A549 (cell line): ENCODE measurements at regions not wholly inside any gene's neighbourhood (a gene's known extent, or its start where the extent isn't known, plus 50 kb on each side); places are given as distances from the start of the nearest gene placed in this dataset.

Experiments
- ATAC-seq, 2 experiments: fragments of 200-7000 bp in 1 of 2; fragments of >200 bp in 1 of 2; cut with Nextera tagmentation in 1 of 2; cut with Tn5 transposase in 1 of 2; 3 replicates each; pipeline versions ENCODE4 v1.8.0 to v1.9.1; 2018 to 2020; ENCODE audit warnings: mild to moderate bottlenecking in 1 of 2, moderate library complexity in 1 of 2
- CTCF ChIA-PET: fragments of 300-600 bp; sonication (Branson Sonifier 250); formaldehyde crosslinking; extraction: SDS; loops from one replicate; lab custom pipeline; 2021; ENCODE audit warnings: antibody characterized with exemption, inconsistent platforms; lab: Yijun Ruan, JAX
- POLR2A ChIA-PET: fragments of 350-600 bp; formaldehyde crosslinking; extraction: SDS; loops from one replicate; lab custom pipeline; 2021; ENCODE audit warnings: antibody characterized with exemption, inconsistent platforms; lab: Yijun Ruan, JAX
- DNase-seq, 2 experiments: peaks; one replicate each; pipeline versions ENCODE4 v3.0.0 to v3.0.0-alpha.2; 2011 to 2016; ENCODE audit warnings: low read depth in 1 of 2, low spot score in 1 of 2
- FAIRE-seq: peaks from 2 replicates; lab custom pipeline; 2011; peaks lifted over from hg19 to GRCh38; lab: Jason Lieb, UNC
- H3K27ac ChIP-seq, 2 experiments: fragments of >200 bp; sonication (Bioruptor Twin); formaldehyde crosslinking; 3 replicates each; pipeline ENCODE4 v1.5.1; 2016 to 2017
- H3K4me1 ChIP-seq: fragments of >200 bp; sonication (Bioruptor Twin); formaldehyde crosslinking; 3 replicates; pipeline ENCODE4 v1.6.1; 2016
- H3K4me2 ChIP-seq: fragments of >200 bp; sonication (Bioruptor Twin); formaldehyde crosslinking; 3 replicates; pipeline ENCODE4 v1.6.1; 2016
- H3K4me3 ChIP-seq: fragments of >200 bp; sonication (Bioruptor Twin); formaldehyde crosslinking; 3 replicates; pipeline ENCODE4 v1.5.1; 2016
- H3K9me3 ChIP-seq: fragments of >200 bp; sonication (Bioruptor Twin); formaldehyde crosslinking; 3 replicates; pipeline ENCODE4 v1.6.1; 2016
- BHLHE40 ChIP-seq: IDR thresholded peaks from 2 replicates; pipeline ENCODE4 v1.6.1; 2012; ENCODE audit warnings: low read depth, low read length, inconsistent platforms
- CEBPB ChIP-seq, 2 experiments: fragments of >200 bp in 1 of 2; sonication (Bioruptor Twin) in 1 of 2; formaldehyde crosslinking in 1 of 2; IDR thresholded peaks; 2 replicates each; pipeline ENCODE4 v1.6.1; 2012 to 2016
- CHD2 ChIP-seq: fragments of 150-350 bp; IDR thresholded peaks from 2 replicates; pipeline ENCODE4 v1.6.1; 2014; ENCODE audit warnings: low read length; ENCODE audit not compliant: partially characterized antibody
- CTCF ChIP-seq: fragments of >200 bp; sonication (Bioruptor Twin); formaldehyde crosslinking; IDR thresholded peaks from 3 replicates; pipeline ENCODE4 v1.5.1; 2016
- E2F6 ChIP-seq: IDR thresholded peaks from 2 replicates; pipeline ENCODE4 v1.6.1; 2012; ENCODE audit warnings: low read depth, borderline replicate concordance
- EP300 ChIP-seq, 2 experiments: fragments of >200 bp; sonication (Bioruptor Twin); formaldehyde crosslinking; IDR thresholded peaks; 2 replicates in 1 of 2; 3 replicates in 1 of 2; pipeline ENCODE4 v1.6.1; 2016 to 2017
- ESRRA ChIP-seq: fragments of 150-350 bp; IDR thresholded peaks from 2 replicates; pipeline ENCODE4 v1.6.1; 2014; ENCODE audit warnings: mild to moderate bottlenecking, low read length, borderline replicate concordance
- FOSL2 ChIP-seq, 2 experiments: fragments of 450-650 bp in 1 of 2; fragments of >200 bp in 1 of 2; sonication (Bioruptor Twin) in 1 of 2; formaldehyde crosslinking; IDR thresholded peaks; 2 replicates each; pipeline versions ENCODE4 v1.5.0 to v1.6.1; 2016 to 2020; ENCODE audit warnings: mild to moderate bottlenecking in 1 of 2, moderate library complexity in 1 of 2
- GATA3 ChIP-seq: IDR thresholded peaks from 2 replicates; pipeline ENCODE4 v1.6.1; 2012; ENCODE audit warnings: borderline replicate concordance
- HDAC2 ChIP-seq: fragments of 200-600 bp; sonication (generic); IDR thresholded peaks from 2 replicates; pipeline ENCODE4 v1.6.1; 2016
- HES2 ChIP-seq: fragments of >200 bp; sonication (Bioruptor Twin); formaldehyde crosslinking; IDR thresholded peaks from 2 replicates; pipeline ENCODE4 v1.6.1; 2016
- HEYL ChIP-seq: fragments of 250-450 bp; sonication (Bioruptor Pico); IDR thresholded peaks from 2 replicates; pipeline ENCODE4 v1.8.0; 2021; ENCODE audit warnings: mild to moderate bottlenecking, moderate library complexity
- HOXA7 ChIP-seq: fragments of 250-450 bp; sonication (Bioruptor Pico); IDR thresholded peaks from 2 replicates; pipeline ENCODE4 v1.5.0; 2020; ENCODE audit warnings: mild to moderate bottlenecking, moderate library complexity
- HOXB5 ChIP-seq: fragments of 250-450 bp; sonication (Bioruptor Pico); IDR thresholded peaks from 2 replicates; pipeline ENCODE4 v1.5.0; 2020; ENCODE audit warnings: mild to moderate bottlenecking, moderate library complexity
- JUN ChIP-seq, 2 experiments: fragments of >200 bp; sonication (Bioruptor Twin); formaldehyde crosslinking; IDR thresholded peaks; 2 replicates in 1 of 2; 3 replicates in 1 of 2; pipeline ENCODE4 v1.6.1; 2016 to 2017
- JUNB ChIP-seq: fragments of >200 bp; sonication (Bioruptor Twin); formaldehyde crosslinking; IDR thresholded peaks from 2 replicates; pipeline ENCODE4 v1.6.1; 2016
- KDM5A ChIP-seq: fragments of 200-600 bp; sonication (generic); IDR thresholded peaks from 2 replicates; pipeline ENCODE4 v1.6.1; 2016; ENCODE audit warnings: antibody characterized with exemption, mild to moderate bottlenecking
- MAZ ChIP-seq: fragments of 150-350 bp; IDR thresholded peaks from 2 replicates; pipeline ENCODE4 v1.6.1; 2014; ENCODE audit warnings: antibody characterized with exemption, low read depth, low read length, borderline replicate concordance
- NPAS2 ChIP-seq: fragments of 250-450 bp; sonication (Bioruptor Pico); IDR thresholded peaks from 2 replicates; pipeline ENCODE4 v1.8.0; 2022; ENCODE audit warnings: mild to moderate bottlenecking, moderate library complexity, borderline replicate concordance
- PBX3 ChIP-seq: IDR thresholded peaks from 2 replicates; pipeline ENCODE4 v1.6.1; 2012
- PHF8 ChIP-seq: fragments of 200-600 bp; sonication (generic); IDR thresholded peaks from 2 replicates; pipeline ENCODE4 v1.6.1; 2016; ENCODE audit warnings: low read depth, mild to moderate bottlenecking, antibody characterized with exemption, moderate library complexity, borderline replicate concordance
- RAD21 ChIP-seq, 2 experiments: fragments of >200 bp in 1 of 2; sonication (Bioruptor Twin) in 1 of 2; formaldehyde crosslinking in 1 of 2; IDR thresholded peaks in 1 of 2; conservative IDR thresholded peaks in 1 of 2; 2 replicates in 1 of 2; 3 replicates in 1 of 2; pipeline ENCODE4 v1.6.1; 2012 to 2018; ENCODE audit warnings: inconsistent platforms in 1 of 2
- RNF2 ChIP-seq: fragments of 200-600 bp; sonication (generic); IDR thresholded peaks from 2 replicates; pipeline ENCODE4 v1.6.1; 2016; ENCODE audit warnings: low read depth, mild to moderate bottlenecking, antibody characterized with exemption, moderate library complexity, borderline replicate concordance
- TP53 ChIP-seq: fragments of 250-450 bp; sonication (Bioruptor Pico); IDR thresholded peaks from 2 replicates; pipeline ENCODE4 v1.5.0; 2021; ENCODE audit warnings: mild to moderate bottlenecking, moderate library complexity
- USF2 ChIP-seq: fragments of 450-650 bp; IDR thresholded peaks from 2 replicates; pipeline ENCODE4 v1.6.1; 2014; ENCODE audit warnings: antibody characterized with exemption
- ZC3H11A ChIP-seq: fragments of 450-650 bp; IDR thresholded peaks from 2 replicates; pipeline ENCODE4 v1.6.1; 2014; ENCODE audit warnings: antibody characterized with exemption, mild to moderate bottlenecking
- ZFP36 ChIP-seq: fragments of 450-650 bp; IDR thresholded peaks from 2 replicates; pipeline ENCODE4 v1.6.1; 2014; ENCODE audit warnings: borderline replicate concordance; ENCODE audit not compliant: partially characterized antibody
- WGBS: methylation state at CpG from one replicate; pipeline ENCODE4 v1.1.6; 2017; ENCODE audit errors: missing lambda C conversion rate; 5-methylcytosine and 5-hydroxymethylcytosine counted together

GRCh38 chr3:168156479-168156878 is 60.8 kb upstream of the GOLIM4 start:
- no peak overlapping the region for H3K27ac ChIP-seq
- FAIRE-seq (no peak), DNase-seq (no peak), ATAC-seq (no peak)
- TF ChIP-seq PHF8 (no peak), TP53 (CRISPR knock-in tag) (no peak), JUNB (no peak), CTCF (no peak)
- CTCF ChIA-PET = interaction anchor here (0.6 kb wide), 1 partner anchor 9 kb away, joined by 4 read pairs; no protein-coding TSS in a partner anchor
- H3K4me1 ChIP-seq = no peaks in the 10 kb centered on the region
- H3K4me2 ChIP-seq = no peak overlapping the region
- H3K4me3 ChIP-seq = no peak overlapping the region
- H3K9me3 ChIP-seq = no peaks in the 10 kb centered on the region
- WGBS = 48% methylated on average over 6 of the region's 6 CpGs
- POLR2A ChIA-PET = no interaction called here

GRCh38 chr3:168155303-168155702 is 59.6 kb upstream of the GOLIM4 start:
- Histone ChIP-seq H3K9me3 (no peaks in the 10 kb centered on the region), H3K4me1 (no peaks in the 10 kb centered on the region), H3K4me2 (no peak overlapping the region), H3K27ac (no peak overlapping the region), H3K4me3 (no peak overlapping the region)
- ChIA-PET CTCF (interaction anchor here (0.6 to 1.1 kb wide), 2 partner anchors 10 to 134 kb away, joined by 4 read pairs; no protein-coding TSS in a partner anchor), POLR2A (no interaction called here)
- TF ChIP-seq RAD21 (conservative IDR thresholded peaks at IDR 0.05 in 1 of 2, IDR thresholded peaks at IDR 0.05 in 1 of 2) = no peak
- no peak for TF ChIP-seq PBX3
- no peak for TF ChIP-seq HOXB5 (CRISPR knock-in tag)
- no peak for TF ChIP-seq JUN (IDR thresholded peaks at IDR 0.05)
- TF ChIP-seq HDAC2 = no peak
- no peak for TF ChIP-seq MAZ
- TF ChIP-seq KDM5A = no peak
- no peak for TF ChIP-seq NPAS2 (CRISPR knock-in tag)
- TF ChIP-seq HES2 = no peak
- no peak for TF ChIP-seq CHD2
- TF ChIP-seq GATA3 = no peak
- no peak for TF ChIP-seq USF2
- TF ChIP-seq JUNB = no peak
- TF ChIP-seq BHLHE40 = no peak
- no peak for TF ChIP-seq HOXA7
- no peak for TF ChIP-seq EP300 (IDR thresholded peaks at IDR 0.05)
- TF ChIP-seq HEYL (CRISPR knock-in tag) = no peak
- TF ChIP-seq ESRRA = no peak
- DNase-seq = no peak
- no peak for ATAC-seq
- FAIRE-seq = no peak

- CTCF ChIA-PET = interaction anchor here (2.2 kb wide), 1 partner anchor 12 kb away, joined by 6 read pairs; no protein-coding TSS in a partner anchor
- no peak for TF ChIP-seq RAD21 (conservative IDR thresholded peaks at IDR 0.05 in 1 of 2, IDR thresholded peaks at IDR 0.05 in 1 of 2)
- no peak for TF ChIP-seq KDM5A
- TF ChIP-seq RNF2 = no peak
- TF ChIP-seq CEBPB (IDR thresholded peaks at IDR 0.05) = no peak
- TF ChIP-seq JUNB = no peak
- no peak for TF ChIP-seq HDAC2
- no peak for TF ChIP-seq ZC3H11A
- no peak for TF ChIP-seq FOSL2 (IDR thresholded peaks at IDR 0.05)
- no peak for TF ChIP-seq FOSL2 (CRISPR knock-in tag; IDR thresholded peaks at IDR 0.05)
- no peak for TF ChIP-seq E2F6
- TF ChIP-seq HOXB5 (CRISPR knock-in tag) = no peak
- no peak for TF ChIP-seq ZFP36
- TF ChIP-seq HES2 = no peak
- WGBS = no CpG with 5 or more reads among the region's 2 CpGs
- Histone ChIP-seq H3K4me2 (no peak overlapping the region), H3K4me1 (no peaks in the 10 kb centered on the region), H3K9me3 (no peaks in the 10 kb centered on the region), H3K27ac (no peak overlapping the region), H3K4me3 (no peak overlapping the region)
- FAIRE-seq (no peak), DNase-seq (no peak), ATAC-seq (no peak)
- POLR2A ChIA-PET = no interaction called here
Measured at GRCh38 chr3:168154089-168154488, 58.4 kb upstream of the GOLIM4 start.
